ENCODE measurements at regions not wholly inside any gene's neighbourhood (a gene's known extent, or its start where the extent isn't known, plus 50 kb on each side); places are given as distances from the start of the nearest gene placed in this dataset.

DNA sequence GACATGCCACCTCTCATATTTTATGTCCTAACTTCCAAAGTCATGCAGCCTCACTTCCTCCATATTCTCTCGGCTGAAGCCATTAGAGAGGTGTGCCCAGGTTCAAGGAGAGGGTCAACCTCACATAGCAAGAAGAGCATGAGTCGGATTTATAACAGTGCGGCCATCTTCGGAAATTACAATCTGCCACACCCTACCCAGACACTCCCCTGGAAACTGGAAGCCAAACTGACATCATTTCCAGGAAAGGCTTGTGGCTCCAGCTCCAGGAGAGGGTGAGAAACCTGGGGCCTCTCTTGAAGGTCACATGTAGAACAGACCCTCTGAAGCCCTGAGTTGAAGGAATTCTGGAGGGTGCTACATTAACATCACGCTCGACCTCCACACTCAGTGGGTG is 73.5 kb downstream of the RRAGC start:
- TF ChIP-seq POLR2A (IDR thresholded peaks at IDR 0.05), result no peak
- TF ChIP-seq, protein P1, sequence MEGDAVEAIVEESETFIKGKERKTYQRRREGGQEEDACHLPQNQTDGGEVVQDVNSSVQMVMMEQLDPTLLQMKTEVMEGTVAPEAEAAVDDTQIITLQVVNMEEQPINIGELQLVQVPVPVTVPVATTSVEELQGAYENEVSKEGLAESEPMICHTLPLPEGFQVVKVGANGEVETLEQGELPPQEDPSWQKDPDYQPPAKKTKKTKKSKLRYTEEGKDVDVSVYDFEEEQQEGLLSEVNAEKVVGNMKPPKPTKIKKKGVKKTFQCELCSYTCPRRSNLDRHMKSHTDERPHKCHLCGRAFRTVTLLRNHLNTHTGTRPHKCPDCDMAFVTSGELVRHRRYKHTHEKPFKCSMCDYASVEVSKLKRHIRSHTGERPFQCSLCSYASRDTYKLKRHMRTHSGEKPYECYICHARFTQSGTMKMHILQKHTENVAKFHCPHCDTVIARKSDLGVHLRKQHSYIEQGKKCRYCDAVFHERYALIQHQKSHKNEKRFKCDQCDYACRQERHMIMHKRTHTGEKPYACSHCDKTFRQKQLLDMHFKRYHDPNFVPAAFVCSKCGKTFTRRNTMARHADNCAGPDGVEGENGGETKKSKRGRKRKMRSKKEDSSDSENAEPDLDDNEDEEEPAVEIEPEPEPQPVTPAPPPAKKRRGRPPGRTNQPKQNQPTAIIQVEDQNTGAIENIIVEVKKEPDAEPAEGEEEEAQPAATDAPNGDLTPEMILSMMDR (IDR thresholded peaks at IDR 0.05), result no peak

All from adrenal gland (tissue), 5 donors.